ENCODE measurements at regions not wholly inside any gene's neighbourhood (a gene's known extent, or its start where the extent isn't known, plus 50 kb on each side); places are given as distances from the start of the nearest gene placed in this dataset.

GRCh38 chr22:47657224-47657623 is 894.8 kb downstream of the TBC1D22A start:
- Histone ChIP-seq H3K27me3 (replicated peaks in 1 of 4; ENCODE audit: control extremely low read depth in 1 of 4, control insufficient read depth in 3 of 4, insufficient read depth in 4 of 4, low read length in 3 of 4) (peaks cover 0 to 2% (median 0%) of the 10 kb centered on the region in 4 experiments), H3K9me3 (ENCODE audit: control extremely low read depth in 1 of 3, control insufficient read depth in 2 of 3, insufficient read depth in 1 of 3, low read length in 2 of 3) (peaks cover 0 to 15% (median 0%) of the 10 kb centered on the region in 3 donors), H4K20me1 (ENCODE audit: control insufficient read depth, insufficient read depth, low read length, poor library complexity, severe bottlenecking) (no peaks in the 10 kb centered on the region), H2AFZ (ENCODE audit: insufficient read depth, low read depth, low read length, poor library complexity, severe bottlenecking) (no peak overlapping the region), H3K4me3 (ENCODE audit: control extremely low read depth in 1 of 5, extremely low read depth in 1 of 5, insufficient read depth in 1 of 5, low read depth in 2 of 5, low read length in 4 of 5) (no peak overlapping the region), H3K27ac (ENCODE audit: low read length in 2 of 2) (no peak overlapping the region), H3K36me3 (replicated peaks in 1 of 2; ENCODE audit: control extremely low read depth in 1 of 2, control insufficient read depth in 1 of 2, extremely low read depth in 1 of 2, insufficient read depth in 2 of 2, low read length in 1 of 2) (no peaks in the 10 kb centered on the region), H3K4me2 (replicated peaks; ENCODE audit: low read depth, low read length, poor library complexity, severe bottlenecking) (no peak overlapping the region), H3K79me2 (ENCODE audit: control insufficient read depth, insufficient read depth, low read length) (no peaks in the 10 kb centered on the region), H3K4me1 (ENCODE audit: control insufficient read depth in 2 of 2, insufficient read depth in 2 of 2, low read length in 2 of 2) (no peaks in the 10 kb centered on the region), H3K9ac (ENCODE audit: low read length) (no peak overlapping the region)
- TF ChIP-seq, protein P1, sequence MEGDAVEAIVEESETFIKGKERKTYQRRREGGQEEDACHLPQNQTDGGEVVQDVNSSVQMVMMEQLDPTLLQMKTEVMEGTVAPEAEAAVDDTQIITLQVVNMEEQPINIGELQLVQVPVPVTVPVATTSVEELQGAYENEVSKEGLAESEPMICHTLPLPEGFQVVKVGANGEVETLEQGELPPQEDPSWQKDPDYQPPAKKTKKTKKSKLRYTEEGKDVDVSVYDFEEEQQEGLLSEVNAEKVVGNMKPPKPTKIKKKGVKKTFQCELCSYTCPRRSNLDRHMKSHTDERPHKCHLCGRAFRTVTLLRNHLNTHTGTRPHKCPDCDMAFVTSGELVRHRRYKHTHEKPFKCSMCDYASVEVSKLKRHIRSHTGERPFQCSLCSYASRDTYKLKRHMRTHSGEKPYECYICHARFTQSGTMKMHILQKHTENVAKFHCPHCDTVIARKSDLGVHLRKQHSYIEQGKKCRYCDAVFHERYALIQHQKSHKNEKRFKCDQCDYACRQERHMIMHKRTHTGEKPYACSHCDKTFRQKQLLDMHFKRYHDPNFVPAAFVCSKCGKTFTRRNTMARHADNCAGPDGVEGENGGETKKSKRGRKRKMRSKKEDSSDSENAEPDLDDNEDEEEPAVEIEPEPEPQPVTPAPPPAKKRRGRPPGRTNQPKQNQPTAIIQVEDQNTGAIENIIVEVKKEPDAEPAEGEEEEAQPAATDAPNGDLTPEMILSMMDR (IDR thresholded peaks at IDR 0.05), result no peak
- no peak for TF ChIP-seq EZH2 (IDR thresholded peaks at IDR 0.05; ENCODE audit: borderline replicate concordance, insufficient read depth, low read depth, low read length, poor library complexity, severe bottlenecking)
- Mint-ChIP-seq H3K27me3 (no peaks in the 10 kb centered on the region), H3K27ac (no peak overlapping the region), H3K4me3 (no peak overlapping the region), H3K4me1 (no peaks in the 10 kb centered on the region), H3K9me3 (ENCODE audit: insufficient read depth) (peaks cover 3% of the 10 kb centered on the region)
- intact Hi-C loops (cut with micrococcal nuclease), result no loop called here
- ChIA-PET CTCF (no interaction called here), POLR2A (no interaction called here)
- 83% methylated on average over 3 of the region's 6 CpGs for WGBS (ENCODE audit: insufficient coverage)
- ATAC-seq (ENCODE audit: low read depth) (no peak), DNase-seq (no peak)

DNA sequence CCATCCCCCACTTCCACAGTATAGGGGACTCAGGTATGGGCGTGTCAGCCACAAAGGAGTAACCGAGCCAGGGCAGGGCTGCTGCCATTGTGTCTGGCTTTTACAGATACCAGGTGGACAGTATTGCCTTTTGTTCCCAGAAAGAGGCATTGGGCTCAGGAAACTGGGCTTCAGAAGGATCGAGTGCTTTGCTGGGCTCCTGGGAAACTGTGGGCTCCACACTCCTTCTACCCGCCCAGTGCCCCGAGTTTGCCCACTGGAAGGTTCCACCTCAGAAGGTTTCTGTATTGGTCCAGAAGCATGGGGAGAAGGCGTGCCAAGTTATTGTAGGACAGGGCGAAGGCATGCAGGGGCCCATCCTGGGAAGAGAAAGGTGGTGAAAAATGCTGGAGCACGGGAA is 894.4 kb downstream of the TBC1D22A start:
- Mint-ChIP-seq H3K27me3 (no peaks in the 10 kb centered on the region), H3K4me1 (no peaks in the 10 kb centered on the region), H3K27ac (no peak overlapping the region), H3K4me3 (no peak overlapping the region), H3K9me3 (ENCODE audit: insufficient read depth) (peaks cover 3% of the 10 kb centered on the region)
- intact Hi-C loops (cut with micrococcal nuclease), result no loop called here
- TF ChIP-seq, protein P1 (IDR thresholded peaks at IDR 0.05), result no peak
- TF ChIP-seq EZH2 (IDR thresholded peaks at IDR 0.05; ENCODE audit: borderline replicate concordance, insufficient read depth, low read depth, low read length, poor library complexity, severe bottlenecking), result no peak
- DNase-seq (no peak), ATAC-seq (ENCODE audit: low read depth) (no peak)
- H3K9me3 ChIP-seq (ENCODE audit: control extremely low read depth in 1 of 3, control insufficient read depth in 2 of 3, insufficient read depth in 1 of 3, low read length in 2 of 3), result peaks cover 0 to 16% (median 0%) of the 10 kb centered on the region in 3 donors
- H3K4me1 ChIP-seq (ENCODE audit: control insufficient read depth in 2 of 2, insufficient read depth in 2 of 2, low read length in 2 of 2), result no peaks in the 10 kb centered on the region
- CTCF ChIA-PET, result no interaction called here
- POLR2A ChIA-PET, result no interaction called here
- no peak overlapping the region for H3K9ac ChIP-seq (ENCODE audit: low read length)
- no peak overlapping the region for H3K4me3 ChIP-seq (ENCODE audit: control extremely low read depth in 1 of 5, extremely low read depth in 1 of 5, insufficient read depth in 1 of 5, low read depth in 2 of 5, low read length in 4 of 5)
- H4K20me1 ChIP-seq (ENCODE audit: control insufficient read depth, insufficient read depth, low read length, poor library complexity, severe bottlenecking), result no peaks in the 10 kb centered on the region
- peaks cover 0 to 5% (median 0%) of the 10 kb centered on the region in 4 experiments for H3K27me3 ChIP-seq (replicated peaks in 1 of 4; ENCODE audit: control extremely low read depth in 1 of 4, control insufficient read depth in 3 of 4, insufficient read depth in 4 of 4, low read length in 3 of 4)
- no peak overlapping the region for H2AFZ ChIP-seq (ENCODE audit: insufficient read depth, low read depth, low read length, poor library complexity, severe bottlenecking)
- WGBS (ENCODE audit: insufficient coverage), result 76% methylated on average over 8 of the region's 8 CpGs
- no peaks in the 10 kb centered on the region for H3K79me2 ChIP-seq (ENCODE audit: control insufficient read depth, insufficient read depth, low read length)
- no peaks in the 10 kb centered on the region for H3K36me3 ChIP-seq (replicated peaks in 1 of 2; ENCODE audit: control extremely low read depth in 1 of 2, control insufficient read depth in 1 of 2, extremely low read depth in 1 of 2, insufficient read depth in 2 of 2, low read length in 1 of 2)
- H3K4me2 ChIP-seq (replicated peaks; ENCODE audit: low read depth, low read length, poor library complexity, severe bottlenecking), result no peak overlapping the region
- H3K27ac ChIP-seq (ENCODE audit: low read length in 2 of 2), result no peak overlapping the region
